GM19328 (cell line): ENCODE measurements at regions not wholly inside any gene's neighbourhood (a gene's known extent, or its start where the extent isn't known, plus 50 kb on each side); places are given as distances from the start of the nearest gene placed in this dataset.
"Not testable (repeated sequence)": the region's sequence is repeated elsewhere in the genome, so short reads cannot be mapped to it uniquely, and the experiment has no call there.

Experiments used
- ATAC-seq: cut with Tn5 transposase; IDR thresholded peaks from one replicate; pipeline ENCODE4 v1.9.1; 2021; ENCODE audit warnings: mild to moderate bottlenecking, moderate library complexity; ENCODE audit not compliant: unreplicated experiment

DNA sequence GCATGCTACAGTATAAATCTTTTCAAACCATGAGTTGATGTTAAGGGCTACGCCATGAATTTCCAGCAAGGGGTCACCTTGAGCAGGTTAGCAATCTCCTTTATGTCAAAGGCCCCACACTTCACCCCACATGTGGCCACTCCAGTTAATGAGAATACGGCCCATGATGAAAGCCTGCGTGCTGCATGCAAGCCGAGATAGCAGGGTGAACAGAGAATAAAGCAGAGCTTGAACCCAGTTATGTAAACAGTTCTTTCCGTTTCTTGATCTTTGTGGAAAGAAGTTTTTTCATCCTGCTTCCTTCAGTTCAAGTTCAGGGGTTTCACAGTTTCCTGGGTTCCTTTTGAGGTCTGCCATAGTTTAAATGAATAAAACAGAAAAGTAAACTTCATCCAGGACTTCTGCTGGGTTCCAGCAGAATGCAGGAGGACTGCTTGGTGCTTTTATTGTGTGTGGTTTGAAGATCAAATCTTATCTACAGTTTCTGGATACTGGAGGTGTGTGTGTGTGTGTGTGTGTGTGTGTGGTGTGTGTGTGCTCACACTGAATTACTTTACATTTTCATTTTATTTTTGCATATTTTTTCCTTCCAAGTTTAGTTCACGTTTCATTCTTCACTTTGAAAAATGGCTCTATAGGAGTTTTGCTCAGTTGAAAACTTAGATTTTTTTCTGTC, 87.1 kb downstream of the HMHB1 start:
- ATAC-seq, result no peak

DNA sequence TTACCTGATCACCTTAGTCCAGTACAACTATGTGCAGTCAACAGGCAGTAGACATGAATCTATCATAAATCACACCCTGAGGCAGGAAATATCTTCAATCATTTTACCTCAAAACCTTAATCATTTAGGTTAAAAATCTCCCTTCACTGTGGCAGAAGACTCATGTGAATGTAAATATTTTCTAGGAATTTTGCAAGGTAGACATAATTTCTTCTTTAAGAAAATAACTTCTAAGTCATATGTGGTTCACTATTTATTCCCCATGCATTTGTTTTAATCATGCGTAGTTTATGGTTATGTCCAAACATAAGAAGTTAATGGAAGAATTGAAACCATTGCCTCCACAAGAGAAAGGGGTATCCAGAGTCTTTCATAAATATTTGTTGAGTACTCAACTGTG, 97.0 kb downstream of the HMHB1 start:
- ATAC-seq, result no peak

DNA sequence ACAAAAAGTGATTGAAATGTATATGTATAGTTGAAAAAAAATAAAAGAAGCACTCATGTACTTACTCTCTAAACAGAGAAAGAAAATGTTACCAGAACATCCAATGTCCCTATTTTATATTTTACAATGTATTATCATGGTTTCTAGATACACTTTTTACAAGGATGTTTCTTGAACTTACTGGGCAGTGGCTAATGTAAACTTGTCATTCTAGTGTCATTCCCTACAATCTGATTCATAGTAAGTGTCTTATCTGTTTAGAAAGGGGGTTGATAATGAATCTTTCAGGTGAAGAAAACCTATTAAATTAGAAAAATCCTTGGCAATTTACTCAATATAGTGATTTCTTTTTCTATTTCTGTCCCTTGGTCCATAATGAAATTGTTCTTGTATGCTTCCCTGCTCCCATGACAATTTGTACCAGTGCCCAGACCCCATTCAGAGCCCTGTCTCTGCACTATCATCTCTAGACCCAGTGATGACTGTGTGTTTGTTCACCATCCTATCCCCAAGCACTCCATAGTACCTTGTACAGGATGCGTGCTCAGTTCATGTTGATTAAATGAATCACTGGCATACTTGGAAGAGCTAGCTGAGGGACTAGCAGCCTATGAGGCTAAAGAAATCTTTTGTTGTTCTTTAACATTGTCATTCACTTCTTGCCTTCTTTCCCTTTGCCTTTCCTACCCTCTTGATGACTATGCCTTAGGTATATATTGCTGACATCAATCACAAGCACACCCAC, 101.2 kb downstream of the HMHB1 start:
- no peak for ATAC-seq

DNA sequence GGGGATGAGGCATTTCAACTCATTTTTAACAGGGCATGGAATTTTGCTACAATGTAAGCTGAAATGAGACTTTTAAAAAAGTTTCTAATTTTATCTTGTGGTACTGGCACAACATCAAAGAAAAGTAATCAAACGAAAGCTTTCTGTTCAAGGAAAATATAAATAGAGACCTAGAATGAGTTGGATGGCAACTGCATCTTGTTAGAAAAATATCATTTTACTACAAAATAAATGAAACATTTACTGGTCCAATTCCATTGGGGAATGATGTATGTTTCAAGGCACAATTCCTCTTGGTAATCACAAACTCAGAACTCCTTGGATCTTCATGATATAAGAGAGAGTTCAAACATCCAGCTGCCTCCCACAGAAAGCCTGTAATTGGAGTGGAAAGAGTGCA, 102.8 kb downstream of the HMHB1 start:
- no peak for ATAC-seq

DNA sequence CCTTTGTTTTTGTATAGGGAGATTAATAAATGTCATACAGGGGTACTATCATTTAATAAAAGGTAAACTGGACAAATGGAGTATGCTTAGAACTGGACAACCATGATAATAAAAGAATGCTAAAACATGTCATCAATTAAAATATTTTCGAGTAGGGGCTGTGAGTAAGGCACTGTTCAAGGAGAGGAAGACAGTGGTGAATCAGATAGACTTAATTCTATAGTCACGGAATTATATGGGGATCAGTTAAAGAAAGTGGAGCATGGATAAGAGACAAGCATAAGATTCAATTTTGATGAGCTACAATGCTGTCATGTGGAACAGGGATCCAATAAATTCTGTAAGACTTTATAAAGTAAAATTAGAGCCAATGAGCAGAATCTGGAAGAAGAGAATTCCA, 104.5 kb downstream of the HMHB1 start:
- no peak for ATAC-seq

DNA sequence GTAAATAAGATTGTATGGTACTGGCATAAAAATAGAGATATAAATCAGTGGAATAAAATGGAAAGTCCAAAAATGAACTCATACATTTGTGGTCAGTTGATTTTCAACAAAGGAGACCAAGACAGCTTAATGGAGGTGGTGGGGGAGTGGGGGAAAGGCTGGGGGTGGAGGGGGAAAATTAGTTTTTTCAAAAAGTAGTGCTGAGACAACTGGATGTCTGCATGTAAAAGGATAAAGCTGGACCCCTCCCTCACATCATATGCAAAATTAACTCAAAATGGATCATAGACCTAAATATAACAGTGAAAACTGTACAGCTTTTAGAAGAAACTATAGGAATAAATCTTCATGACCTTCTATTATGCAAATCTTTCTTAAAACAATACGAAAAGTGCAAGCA, 107.0 kb downstream of the HMHB1 start:
- ATAC-seq, result no peak

DNA sequence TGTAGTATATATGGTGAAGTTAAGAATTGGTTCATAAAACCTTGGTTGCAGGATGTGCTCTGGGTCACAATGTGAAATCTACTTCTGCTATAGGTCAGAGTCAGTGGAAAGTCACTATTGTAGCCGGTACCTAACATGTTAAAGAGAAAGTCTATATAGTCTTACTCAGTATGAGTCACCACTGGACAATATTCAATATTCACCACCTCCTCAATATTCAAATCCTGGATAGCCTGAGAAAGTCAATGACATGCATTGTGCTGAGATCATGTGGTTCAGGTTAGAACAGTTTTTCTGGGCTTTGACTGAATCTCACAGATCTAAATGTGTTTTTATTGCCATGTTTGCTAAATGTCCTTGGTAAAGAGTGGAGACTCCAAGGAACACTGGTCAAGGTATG, 108.8 kb downstream of the HMHB1 start:
- no peak for ATAC-seq

DNA sequence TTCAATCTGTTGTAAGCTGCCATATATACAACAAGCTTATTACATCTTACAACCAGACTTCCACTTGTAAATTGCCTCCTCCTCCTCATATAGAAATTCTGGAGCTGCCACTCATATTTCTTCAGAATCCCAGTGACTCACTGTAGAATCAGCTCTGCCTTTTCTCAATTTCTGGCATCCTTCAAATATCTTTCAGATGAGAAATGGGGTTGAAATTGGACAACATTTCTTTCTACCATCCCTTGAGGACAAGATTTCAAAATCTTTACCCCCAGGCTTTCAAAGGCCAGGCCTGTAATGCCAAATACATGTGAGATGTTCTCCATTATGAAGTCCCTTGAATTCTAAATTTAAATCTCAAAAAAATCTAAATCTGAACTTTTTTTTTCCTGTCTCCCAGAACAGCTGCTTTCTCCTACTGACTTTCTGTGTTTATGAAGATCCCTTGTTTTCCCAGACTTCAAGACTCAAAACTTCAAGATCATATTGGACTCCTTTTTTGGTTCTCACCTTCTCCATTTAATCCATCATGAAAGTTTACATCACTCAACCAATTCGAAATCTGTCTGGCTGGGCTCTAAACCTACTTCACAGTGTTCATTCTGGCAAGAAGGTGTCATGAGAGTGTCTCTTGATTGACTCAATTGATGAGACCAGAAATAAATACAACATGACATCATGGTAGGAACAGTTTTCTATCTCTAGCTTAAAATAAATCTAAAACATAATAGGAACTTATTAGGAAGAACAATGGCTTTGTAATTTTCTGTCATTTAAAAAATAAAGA, 109.8 kb downstream of the HMHB1 start:
- no peak for ATAC-seq

DNA sequence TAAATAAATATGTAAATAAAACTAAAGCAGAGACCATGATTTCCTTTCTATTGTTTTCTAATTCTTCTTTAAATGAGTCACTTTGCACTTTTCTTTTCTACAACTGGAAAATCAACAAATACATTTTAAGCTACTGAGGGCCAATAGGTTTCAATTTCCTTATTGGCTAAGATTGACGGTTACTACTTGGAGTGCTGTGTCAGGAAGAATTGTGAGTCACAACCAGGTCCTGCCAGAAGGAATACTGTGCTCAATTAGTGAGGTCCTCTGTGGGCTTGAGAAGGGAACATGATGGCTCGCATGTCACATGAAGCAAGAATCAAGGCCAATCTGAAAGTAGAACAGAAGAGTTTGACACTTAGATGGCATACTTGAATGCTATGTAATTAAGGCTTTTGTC, 110.8 kb downstream of the HMHB1 start:
- ATAC-seq, result no peak

DNA sequence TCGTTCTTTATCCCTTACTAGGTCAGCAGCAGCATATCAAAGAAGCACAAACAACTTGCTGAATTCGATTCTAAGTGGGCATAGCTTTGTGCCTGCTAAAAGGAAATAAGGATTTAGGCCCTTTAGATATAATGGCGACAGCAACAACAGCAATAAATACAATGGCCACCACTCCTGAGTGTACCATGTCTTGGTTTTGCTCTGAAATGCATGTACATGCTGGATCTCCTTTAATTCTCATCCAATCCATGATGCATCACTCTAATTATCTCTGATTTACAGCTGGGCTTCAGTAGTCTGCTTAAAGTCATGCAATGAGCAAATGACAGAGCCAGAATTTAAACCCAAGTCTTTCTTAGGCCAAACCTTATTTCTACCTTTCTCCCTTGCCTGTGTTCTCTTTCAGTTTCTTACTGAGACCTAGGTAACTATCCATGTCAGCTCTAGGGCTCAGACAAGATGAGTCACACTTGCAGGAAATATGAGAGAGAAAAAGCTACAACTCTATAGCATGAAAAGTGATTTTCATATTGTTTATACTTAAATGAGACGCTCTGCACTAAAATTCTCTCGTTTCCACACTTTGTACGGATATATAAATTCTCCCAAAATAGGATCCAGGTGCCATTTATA, 111.8 kb downstream of the HMHB1 start:
- no peak for ATAC-seq

DNA sequence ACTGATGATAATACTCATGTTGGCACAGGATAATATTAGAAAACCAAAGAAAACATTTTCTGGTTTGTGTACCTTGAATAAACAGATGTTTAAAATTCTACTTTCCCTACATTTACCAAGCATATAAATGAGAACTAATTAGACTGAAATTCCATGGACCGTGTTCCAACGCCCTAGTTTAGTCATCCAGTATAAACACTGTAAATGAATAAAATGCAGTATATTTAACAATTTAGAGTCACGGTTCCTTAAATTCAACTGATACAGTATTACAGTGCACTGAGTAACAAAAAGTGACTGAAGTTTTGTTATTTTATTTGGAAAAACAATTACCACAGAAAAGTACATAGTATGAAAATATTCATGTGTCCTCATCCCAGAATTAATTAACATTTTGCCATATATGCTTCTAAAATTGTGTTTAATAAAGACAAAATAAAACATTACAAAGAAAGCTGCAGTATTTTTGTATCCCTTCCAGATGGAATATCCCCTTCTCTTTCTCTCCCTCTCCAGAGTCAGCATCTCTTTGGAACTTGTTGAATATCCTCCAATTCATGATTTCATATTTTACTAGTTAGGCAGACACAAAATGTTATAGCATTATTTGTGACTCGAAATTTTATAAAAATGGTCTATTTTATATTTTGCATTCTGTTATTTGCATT, 112.5 kb downstream of the HMHB1 start:
- ATAC-seq, result no peak

DNA sequence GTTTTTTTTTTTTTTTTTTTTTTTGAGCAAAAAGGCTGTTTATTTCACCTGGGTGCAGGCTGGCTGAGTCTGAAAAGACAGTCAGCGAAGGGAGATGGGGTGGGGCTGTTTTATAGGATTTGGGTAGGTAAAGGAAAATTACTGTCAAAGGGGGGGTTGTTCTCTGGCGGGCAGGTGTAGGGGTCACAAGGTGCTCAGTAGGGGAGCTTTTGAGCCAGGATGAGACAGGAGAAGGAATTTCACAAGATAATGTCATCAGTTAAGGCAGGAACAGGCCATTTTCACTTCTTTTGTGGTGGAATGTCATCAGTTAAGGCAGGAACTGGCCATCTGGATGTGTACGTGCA, 113.0 kb downstream of the HMHB1 start:
- not testable (repeated sequence) for ATAC-seq

DNA sequence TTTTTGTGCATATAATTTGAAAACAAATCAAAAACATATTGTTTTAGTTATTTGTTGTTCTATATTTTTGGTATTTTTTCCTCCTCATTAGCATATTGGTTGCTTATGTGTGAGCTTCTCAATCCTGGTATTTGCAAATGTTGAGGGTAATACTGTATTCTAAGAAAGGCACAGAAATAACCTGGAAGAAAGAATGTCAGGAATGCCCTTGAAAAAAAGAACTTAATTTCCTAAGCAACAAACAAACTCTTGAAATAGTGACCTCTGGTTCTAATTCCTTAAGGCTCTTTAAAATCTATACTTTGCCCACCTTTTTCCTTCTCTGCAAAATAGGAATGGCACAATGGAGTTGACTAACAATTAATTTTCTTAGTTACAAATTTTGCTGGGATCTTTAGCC, 117.5 kb downstream of the HMHB1 start:
- no peak for ATAC-seq

DNA sequence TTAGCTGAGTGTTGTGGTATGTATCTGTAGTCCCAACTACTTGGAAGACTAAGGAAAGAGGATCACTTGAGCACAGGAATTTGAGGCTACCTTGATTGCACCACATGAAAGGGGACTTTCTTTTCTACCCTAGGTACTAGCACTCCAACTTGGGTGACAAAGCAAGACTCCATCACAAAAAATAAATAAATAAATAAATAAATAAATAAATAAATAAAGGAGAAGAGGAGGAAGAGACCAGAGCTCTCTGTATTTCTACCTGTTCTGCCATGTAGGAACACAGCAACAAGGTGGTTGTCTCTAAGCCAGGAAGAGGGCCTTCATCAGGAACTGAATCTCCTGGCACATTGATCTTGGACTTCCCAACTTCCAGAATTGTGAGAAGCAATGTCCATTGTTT, 118.6 kb downstream of the HMHB1 start:
- no peak for ATAC-seq

DNA sequence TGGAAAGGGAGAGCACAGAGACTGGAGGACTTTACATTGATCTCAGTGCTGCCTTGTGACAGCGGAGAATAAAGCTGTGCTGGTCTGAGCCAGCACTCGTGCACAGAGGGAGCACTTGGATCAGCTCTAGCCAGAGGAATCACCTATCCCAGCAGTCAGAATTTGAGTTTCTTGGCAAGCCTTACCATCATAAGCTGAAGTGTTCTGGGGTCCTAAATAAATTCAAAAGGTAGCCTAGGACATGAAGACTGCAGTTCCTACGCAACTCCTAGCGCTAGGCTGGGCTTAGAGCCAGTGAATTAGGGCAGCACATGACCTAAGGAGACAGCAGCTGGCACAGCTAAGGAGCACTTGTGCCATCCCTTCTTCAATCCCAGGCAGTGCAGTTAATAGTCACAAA, 119.5 kb downstream of the HMHB1 start:
- ATAC-seq, result no peak

DNA sequence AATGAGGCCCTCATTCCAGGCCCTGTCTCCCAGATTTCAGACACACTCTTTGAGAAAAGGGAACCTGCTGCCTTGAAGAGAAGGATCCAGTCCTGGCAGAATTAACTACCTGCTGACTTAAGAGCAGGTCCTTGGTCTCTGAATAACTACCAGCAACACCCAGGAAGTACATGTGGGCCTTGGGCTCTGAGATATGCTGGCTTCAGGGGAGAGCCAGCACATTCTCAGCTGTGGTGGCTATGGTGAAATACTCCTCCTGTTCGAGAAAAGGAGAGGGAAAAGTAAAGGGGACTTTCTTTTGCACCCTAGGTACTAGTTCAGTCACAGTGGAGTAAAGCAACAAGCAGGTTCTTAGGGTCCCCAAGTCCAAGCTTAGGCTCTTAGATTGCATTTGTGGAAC, 120.0 kb downstream of the HMHB1 start:
- ATAC-seq, result no peak

DNA sequence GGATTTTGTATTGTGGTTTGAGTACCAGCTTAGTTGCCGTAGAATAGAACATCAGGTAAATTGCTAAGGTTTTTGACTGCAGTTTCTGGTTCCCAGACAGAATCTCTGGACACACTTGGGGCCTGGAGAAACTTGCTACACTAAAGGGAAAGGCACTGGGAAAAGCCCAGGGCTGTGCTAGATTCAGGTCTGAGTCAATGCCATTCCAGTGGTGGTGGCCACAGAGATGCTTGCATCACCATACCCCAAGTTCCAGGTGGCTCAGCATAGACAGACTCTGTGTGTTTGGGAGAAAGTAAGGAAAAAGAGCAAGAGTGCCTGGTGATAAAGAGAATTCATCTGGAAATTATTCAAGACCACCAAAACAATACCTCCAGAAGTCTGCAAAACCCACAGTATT, 120.6 kb downstream of the HMHB1 start:
- no peak for ATAC-seq

DNA sequence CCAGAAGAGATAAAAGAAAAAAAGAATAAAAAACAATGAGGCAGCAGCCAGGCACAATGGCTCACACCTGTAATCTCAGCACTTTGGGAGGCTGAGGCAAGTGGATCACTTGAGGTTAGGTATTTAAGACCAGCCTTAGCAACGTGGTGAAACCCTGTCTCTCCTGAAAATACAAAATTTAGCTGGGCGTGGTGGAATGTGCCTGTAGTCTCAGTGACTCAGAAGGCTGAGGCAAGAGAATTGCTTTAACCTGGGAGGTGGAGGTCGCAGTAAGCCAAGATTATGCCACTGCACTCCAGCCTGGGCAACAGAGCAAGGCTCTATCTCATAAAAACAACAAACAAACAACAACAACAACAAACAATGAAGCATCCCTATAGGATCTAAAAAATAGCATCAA, 121.5 kb downstream of the HMHB1 start:
- no peak for ATAC-seq

DNA sequence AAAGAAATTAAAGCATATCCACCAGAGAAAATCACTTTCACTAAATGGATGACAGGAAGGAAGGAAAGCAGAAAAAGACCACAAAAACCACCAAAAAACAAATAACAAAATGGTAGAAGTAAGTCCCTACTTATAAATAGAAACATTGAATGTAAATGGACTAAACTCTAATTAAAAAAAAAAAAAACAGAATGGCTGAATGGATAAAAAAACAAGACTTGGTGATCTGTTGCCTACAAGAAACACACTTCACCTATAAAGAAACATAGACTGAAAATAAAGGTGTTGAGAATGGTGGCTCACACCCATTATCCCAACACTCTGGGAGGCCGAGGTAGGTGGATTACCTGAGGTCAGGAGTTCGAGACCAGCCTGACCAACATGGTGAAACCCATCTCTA, 122.9 kb downstream of the HMHB1 start:
- no peak for ATAC-seq

DNA sequence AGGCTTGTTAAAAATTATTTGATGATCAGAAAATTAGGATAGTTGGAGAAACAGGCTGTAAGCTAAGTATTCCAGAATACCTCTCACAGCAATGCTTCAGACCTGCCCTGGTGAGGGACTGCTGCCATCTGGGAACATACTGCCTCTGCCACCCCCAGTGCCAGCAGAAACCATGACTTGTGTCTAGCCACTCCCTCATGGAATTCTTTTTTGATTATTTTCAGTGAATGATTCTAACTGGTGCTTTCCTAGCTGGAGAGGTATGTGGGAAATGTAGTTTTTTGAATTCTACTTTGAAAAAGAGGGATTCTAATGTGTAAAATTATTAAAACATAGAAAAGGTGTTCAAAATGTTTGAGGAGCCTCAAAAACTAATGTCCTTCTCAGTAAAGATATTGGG, 126.3 kb downstream of the HMHB1 start:
- ATAC-seq, result no peak

DNA sequence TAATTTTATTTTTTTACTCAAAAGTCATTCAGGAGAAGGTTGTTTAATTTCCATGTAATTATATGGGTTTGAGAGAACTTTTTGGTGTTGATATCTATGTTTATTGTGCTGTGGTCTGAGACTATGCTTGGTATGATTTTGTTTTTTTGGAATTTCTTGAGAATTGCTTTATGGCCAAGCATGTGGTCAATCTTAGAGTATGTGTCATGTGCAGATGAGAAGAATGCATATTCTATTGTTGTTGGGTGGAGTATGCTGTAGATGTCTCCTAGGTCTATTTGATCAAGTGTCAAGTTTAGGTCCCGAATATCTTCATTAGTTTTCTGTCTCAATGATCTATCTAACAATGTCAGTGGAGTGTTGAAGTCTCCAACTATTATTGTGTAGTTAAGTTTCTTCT, 134.9 kb downstream of the HMHB1 start:
- ATAC-seq, result no peak
